Mammary epithelial cell (primary cell): ENCODE measurements at regions not wholly inside any gene's neighbourhood (a gene's known extent, or its start where the extent isn't known, plus 50 kb on each side); places are given as distances from the start of the nearest gene placed in this dataset.

ENCODE experiments used
- EZH2 ChIP-seq: IDR thresholded peaks from 2 replicates; pipeline ENCODE4 v1.6.1; 2012; ENCODE audit warnings: low read length, inconsistent platforms, borderline replicate concordance
- TF ChIP-seq, protein P1 (sequence below), 2 donors: IDR thresholded peaks in 1 of 2; conservative IDR thresholded peaks in 1 of 2; 2 replicates each; pipeline ENCODE4 v1.5.1; 2011 to 2012; ENCODE audit warnings: inconsistent platforms in 2 of 2, low read length in 2 of 2, mild to moderate bottlenecking in 2 of 2, control low read depth in 1 of 2, low read depth in 1 of 2; ENCODE audit not compliant: insufficient read depth in 1 of 2; ENCODE audit errors: extremely low read depth in 1 of 2

DNA sequence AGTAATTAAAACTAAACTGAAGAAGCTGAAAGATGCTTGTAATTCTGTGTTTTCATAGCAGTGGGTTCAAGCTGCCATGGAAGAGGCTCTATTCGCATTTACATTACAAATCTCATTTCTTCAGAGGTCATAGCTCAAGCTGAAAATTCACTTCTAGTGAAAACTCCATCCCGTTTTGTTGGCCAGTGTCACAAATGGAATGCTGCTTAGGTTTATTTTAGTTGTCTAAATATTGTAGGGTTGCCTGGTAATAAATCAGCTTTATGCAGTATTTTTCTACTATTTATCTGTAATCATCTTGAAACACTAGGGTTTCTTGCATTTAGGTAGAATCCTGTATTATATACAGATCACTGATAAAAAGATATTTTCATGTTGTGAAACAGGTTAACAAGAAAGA is 240.6 kb downstream of the PTBP2 start:
- TF ChIP-seq, protein P1, sequence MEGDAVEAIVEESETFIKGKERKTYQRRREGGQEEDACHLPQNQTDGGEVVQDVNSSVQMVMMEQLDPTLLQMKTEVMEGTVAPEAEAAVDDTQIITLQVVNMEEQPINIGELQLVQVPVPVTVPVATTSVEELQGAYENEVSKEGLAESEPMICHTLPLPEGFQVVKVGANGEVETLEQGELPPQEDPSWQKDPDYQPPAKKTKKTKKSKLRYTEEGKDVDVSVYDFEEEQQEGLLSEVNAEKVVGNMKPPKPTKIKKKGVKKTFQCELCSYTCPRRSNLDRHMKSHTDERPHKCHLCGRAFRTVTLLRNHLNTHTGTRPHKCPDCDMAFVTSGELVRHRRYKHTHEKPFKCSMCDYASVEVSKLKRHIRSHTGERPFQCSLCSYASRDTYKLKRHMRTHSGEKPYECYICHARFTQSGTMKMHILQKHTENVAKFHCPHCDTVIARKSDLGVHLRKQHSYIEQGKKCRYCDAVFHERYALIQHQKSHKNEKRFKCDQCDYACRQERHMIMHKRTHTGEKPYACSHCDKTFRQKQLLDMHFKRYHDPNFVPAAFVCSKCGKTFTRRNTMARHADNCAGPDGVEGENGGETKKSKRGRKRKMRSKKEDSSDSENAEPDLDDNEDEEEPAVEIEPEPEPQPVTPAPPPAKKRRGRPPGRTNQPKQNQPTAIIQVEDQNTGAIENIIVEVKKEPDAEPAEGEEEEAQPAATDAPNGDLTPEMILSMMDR (conservative IDR thresholded peaks at IDR 0.05 in 1 of 2, IDR thresholded peaks at IDR 0.05 in 1 of 2; ENCODE audit: extremely low read depth in 1 of 2, insufficient read depth in 1 of 2, low read depth in 1 of 2, low read length in 2 of 2): no peak
- no peak for TF ChIP-seq EZH2
